Right hindlimb (tissue), 1 donor: ENCODE measurements at regions not wholly inside any gene's neighbourhood (a gene's known extent, or its start where the extent isn't known, plus 50 kb on each side); places are given as distances from the start of the nearest gene placed in this dataset.
"Not testable (repeated sequence)": the region's sequence is repeated elsewhere in the genome, so short reads cannot be mapped to it uniquely, and the experiment has no call there.

ENCODE experiments used
- DNase-seq: peaks from one replicate; pipeline ENCODE4 v3.0.0-alpha.2; 2018

GRCh38 chr19:31821346-31821745, 472.1 kb upstream of the TSHZ3 start:
- no peak for DNase-seq

- DNase-seq: no peak
These were observed 476.2 kb upstream of the TSHZ3 start for GRCh38 chr19:31825134-31826094.

GRCh38 chr19:31826325-31826724, 477.1 kb upstream of the TSHZ3 start:
- no peak for DNase-seq

- no peak for DNase-seq
These were observed 482.4 kb upstream of the TSHZ3 start for GRCh38 chr19:31831421-31832175.

GRCh38 chr19:31832176-31832548, 482.9 kb upstream of the TSHZ3 start:
- DNase-seq: no peak

- DNase-seq: no peak
These were observed 484.8 kb upstream of the TSHZ3 start for GRCh38 chr19:31834070-31834469.

- peak; percentile 29 for DNase-seq
These were observed 489.1 kb upstream of the TSHZ3 start for GRCh38 chr19:31838163-31838815.

GRCh38 chr19:31840371-31840770, 491.1 kb upstream of the TSHZ3 start:
- DNase-seq: no peak

GRCh38 chr19:31841755-31842154, 492.5 kb upstream of the TSHZ3 start:
- no peak for DNase-seq

GRCh38 chr19:31863122-31863521, 482.3 kb upstream of the ZNF507 start:
- no peak for DNase-seq

GRCh38 chr19:31874313-31874712, 471.1 kb upstream of the ZNF507 start:
- no peak for DNase-seq

GRCh38 chr19:31875591-31875990, 469.8 kb upstream of the ZNF507 start:
- DNase-seq: no peak

- no peak for DNase-seq
These were observed 465.1 kb upstream of the ZNF507 start for GRCh38 chr19:31880283-31880682.

GRCh38 chr19:31881988-31882387, 463.4 kb upstream of the ZNF507 start:
- DNase-seq: no peak

- DNase-seq: no peak
These were observed 462.7 kb upstream of the ZNF507 start for GRCh38 chr19:31882709-31883108.

- no peak for DNase-seq
These were observed 462.0 kb upstream of the ZNF507 start for GRCh38 chr19:31883296-31883990.

- DNase-seq: no peak
These were observed 460.0 kb upstream of the ZNF507 start for GRCh38 chr19:31885280-31885853.

GRCh38 chr19:31890230-31890629, 455.2 kb upstream of the ZNF507 start:
- DNase-seq: no peak

- DNase-seq: no peak
These were observed 453.4 kb upstream of the ZNF507 start for GRCh38 chr19:31892060-31892459.

- not testable (repeated sequence) for DNase-seq
These were observed 451.9 kb upstream of the ZNF507 start for GRCh38 chr19:31893491-31893890.

- DNase-seq: no peak
These were observed 451.0 kb upstream of the ZNF507 start for GRCh38 chr19:31894451-31894850.

GRCh38 chr19:31897292-31897691, 448.1 kb upstream of the ZNF507 start:
- DNase-seq: no peak
